ENCODE measurements at regions not wholly inside any gene's neighbourhood (a gene's known extent, or its start where the extent isn't known, plus 50 kb on each side); places are given as distances from the start of the nearest gene placed in this dataset.

DNA sequence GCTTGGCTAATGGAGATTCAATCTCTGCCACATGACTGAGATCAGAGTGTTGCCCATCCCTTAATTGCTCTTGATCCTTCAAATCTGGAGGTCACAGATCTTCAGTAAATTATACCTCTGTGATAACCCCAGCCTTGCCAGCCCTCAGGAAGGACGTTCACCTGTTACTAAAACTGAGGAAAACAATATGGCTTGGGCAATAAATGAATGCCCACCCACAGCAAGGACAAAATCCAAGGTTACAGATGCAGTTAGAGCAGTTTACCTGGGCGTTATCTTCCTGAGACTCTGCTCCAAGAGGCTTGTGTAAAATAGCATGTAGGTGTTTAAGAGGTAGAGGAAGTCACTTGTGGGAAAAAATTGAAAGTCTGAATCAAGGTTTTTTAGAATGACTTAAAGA lies 69.3 kb upstream of the MAOA start:
- TF ChIP-seq, protein P1, sequence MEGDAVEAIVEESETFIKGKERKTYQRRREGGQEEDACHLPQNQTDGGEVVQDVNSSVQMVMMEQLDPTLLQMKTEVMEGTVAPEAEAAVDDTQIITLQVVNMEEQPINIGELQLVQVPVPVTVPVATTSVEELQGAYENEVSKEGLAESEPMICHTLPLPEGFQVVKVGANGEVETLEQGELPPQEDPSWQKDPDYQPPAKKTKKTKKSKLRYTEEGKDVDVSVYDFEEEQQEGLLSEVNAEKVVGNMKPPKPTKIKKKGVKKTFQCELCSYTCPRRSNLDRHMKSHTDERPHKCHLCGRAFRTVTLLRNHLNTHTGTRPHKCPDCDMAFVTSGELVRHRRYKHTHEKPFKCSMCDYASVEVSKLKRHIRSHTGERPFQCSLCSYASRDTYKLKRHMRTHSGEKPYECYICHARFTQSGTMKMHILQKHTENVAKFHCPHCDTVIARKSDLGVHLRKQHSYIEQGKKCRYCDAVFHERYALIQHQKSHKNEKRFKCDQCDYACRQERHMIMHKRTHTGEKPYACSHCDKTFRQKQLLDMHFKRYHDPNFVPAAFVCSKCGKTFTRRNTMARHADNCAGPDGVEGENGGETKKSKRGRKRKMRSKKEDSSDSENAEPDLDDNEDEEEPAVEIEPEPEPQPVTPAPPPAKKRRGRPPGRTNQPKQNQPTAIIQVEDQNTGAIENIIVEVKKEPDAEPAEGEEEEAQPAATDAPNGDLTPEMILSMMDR (conservative IDR thresholded peaks at IDR 0.05; ENCODE audit: low read depth in 2 of 2) = no peak
- TF ChIP-seq JUNB (IDR thresholded peaks at IDR 0.05; ENCODE audit: unreplicated experiment) = no peak
- TF ChIP-seq EZH2phosphoT487 (IDR thresholded peaks at IDR 0.05; ENCODE audit: unreplicated experiment) = no peak
- TF ChIP-seq EZH2 (IDR thresholded peaks at IDR 0.05; ENCODE audit: low read depth, unreplicated experiment) = no peak

Measured in GM23338 (cell line).